Right hindlimb (tissue), 1 donor: ENCODE measurements at regions not wholly inside any gene's neighbourhood (a gene's known extent, or its start where the extent isn't known, plus 50 kb on each side); places are given as distances from the start of the nearest gene placed in this dataset.
"Not testable (repeated sequence)": the region's sequence is repeated elsewhere in the genome, so short reads cannot be mapped to it uniquely, and the experiment has no call there.

Source experiments
- DNase-seq: peaks from one replicate; pipeline ENCODE4 v3.0.0-alpha.2; 2018

- DNase-seq, result peak; percentile 55
Observed at GRCh38 chr21:28034334-28034733, 958.3 kb downstream of the LTN1 start.

GRCh38 chr21:28032652-28033051, 960.0 kb downstream of the LTN1 start:
- not testable (repeated sequence) for DNase-seq

- not testable (repeated sequence) for DNase-seq
Observed at GRCh38 chr21:28031066-28031465, 961.6 kb downstream of the LTN1 start.

GRCh38 chr21:28025111-28025510, 967.6 kb downstream of the LTN1 start:
- no peak for DNase-seq

GRCh38 chr21:28018741-28019669, 973.7 kb downstream of the LTN1 start:
- DNase-seq, result no peak

- no peak for DNase-seq
Observed at GRCh38 chr21:28018213-28018612, 974.5 kb downstream of the LTN1 start.

- DNase-seq, result no peak
Observed at GRCh38 chr21:28016571-28016970, 976.1 kb downstream of the LTN1 start.

- not testable (repeated sequence) for DNase-seq
Observed at GRCh38 chr21:28013123-28013522, 979.6 kb downstream of the LTN1 start.

- not testable (repeated sequence) for DNase-seq
Observed at GRCh38 chr21:28011970-28012369, 980.7 kb downstream of the LTN1 start.

GRCh38 chr21:28008245-28008644, 984.4 kb downstream of the LTN1 start:
- DNase-seq, result peak; percentile 18

GRCh38 chr21:28003627-28004026, 989.0 kb downstream of the LTN1 start:
- DNase-seq, result not testable (repeated sequence)

GRCh38 chr21:27996906-27997305, 995.8 kb downstream of the LTN1 start:
- DNase-seq, result peak; percentile 6

GRCh38 chr21:27984663-27985325, 1007.9 kb downstream of the LTN1 start:
- DNase-seq, result not testable (repeated sequence)

- DNase-seq, result not testable (repeated sequence)
Observed at GRCh38 chr21:27979446-27979845, 1012.6 kb upstream of the ADAMTS5 start.

GRCh38 chr21:27975514-27975913, 1008.6 kb upstream of the ADAMTS5 start:
- no peak for DNase-seq

GRCh38 chr21:27974152-27974551, 1007.3 kb upstream of the ADAMTS5 start:
- DNase-seq, result not testable (repeated sequence)

- DNase-seq, result not testable (repeated sequence)
Observed at GRCh38 chr21:27968240-27968639, 1001.4 kb upstream of the ADAMTS5 start.

- DNase-seq, result no peak
Observed at GRCh38 chr21:27954543-27955165, 987.8 kb upstream of the ADAMTS5 start.

GRCh38 chr21:27953340-27954045, 986.6 kb upstream of the ADAMTS5 start:
- no peak for DNase-seq

GRCh38 chr21:27949093-27949492, 982.2 kb upstream of the ADAMTS5 start:
- not testable (repeated sequence) for DNase-seq

- DNase-seq, result not testable (repeated sequence)
Observed at GRCh38 chr21:27930108-27930767, 963.4 kb upstream of the ADAMTS5 start.

GRCh38 chr21:27929179-27929578, 962.3 kb upstream of the ADAMTS5 start:
- DNase-seq, result peak; percentile 50
